ENCODE measurements at regions not wholly inside any gene's neighbourhood (a gene's known extent, or its start where the extent isn't known, plus 50 kb on each side); places are given as distances from the start of the nearest gene placed in this dataset.
"Not testable (repeated sequence)": the region's sequence is repeated elsewhere in the genome, so short reads cannot be mapped to it uniquely, and the experiment has no call there.

DNA sequence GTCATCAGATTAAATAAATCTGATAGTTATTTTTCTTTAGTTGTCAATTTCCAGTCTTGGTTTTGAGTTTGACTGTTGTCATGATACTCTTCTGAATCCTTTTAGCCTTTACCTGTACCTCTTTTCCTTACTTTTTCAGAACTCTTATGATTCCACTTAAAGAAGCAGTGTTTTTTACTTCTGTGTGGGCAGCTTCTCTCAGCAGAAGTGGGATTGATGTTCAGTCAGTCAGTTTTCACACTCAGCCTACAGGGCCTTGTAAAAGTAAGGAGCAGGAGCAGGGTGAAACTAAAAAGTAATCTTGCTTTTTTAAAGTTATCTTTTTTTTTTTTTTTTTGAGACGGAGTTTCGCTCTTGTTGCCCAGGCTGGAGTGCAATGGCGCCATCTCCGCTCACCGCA lies 75.1 kb downstream of the HAUS1 start:
- no peak for DNase-seq

DNA sequence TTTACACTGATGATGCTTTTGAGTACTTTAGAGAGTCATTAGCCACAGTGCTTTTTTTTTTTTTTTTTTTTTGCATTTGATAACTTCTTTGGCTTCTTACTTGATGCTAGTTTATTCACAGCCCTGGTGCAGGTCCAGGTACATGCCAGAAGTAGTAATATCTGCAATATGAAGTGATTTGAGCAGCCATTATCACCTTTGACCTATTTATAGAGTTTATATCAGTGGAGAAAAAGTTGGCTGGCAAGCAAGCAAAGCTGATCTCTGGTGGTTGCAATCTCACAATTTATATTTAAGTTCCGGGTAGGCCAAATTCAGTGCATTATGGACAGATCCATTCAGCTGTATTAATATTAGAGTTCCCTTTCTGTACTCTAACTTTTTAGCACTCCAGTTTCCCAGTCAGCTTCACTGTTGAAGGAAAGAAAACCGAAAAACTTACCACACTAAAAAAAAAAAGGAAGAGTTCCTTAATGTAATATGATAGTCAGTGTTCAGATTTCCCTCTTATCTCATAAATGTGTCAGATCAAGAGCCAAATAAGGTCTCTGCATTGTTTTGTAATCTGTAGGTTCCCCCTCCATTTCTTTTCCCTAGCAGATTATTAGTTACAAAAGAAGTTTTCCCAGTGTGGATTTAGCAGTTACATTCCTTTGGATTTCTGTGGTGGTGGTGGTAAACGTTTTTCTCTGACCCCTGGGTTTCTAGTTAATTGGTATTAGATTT lies 78.6 kb downstream of the HAUS1 start:
- DNase-seq, result no peak

DNA sequence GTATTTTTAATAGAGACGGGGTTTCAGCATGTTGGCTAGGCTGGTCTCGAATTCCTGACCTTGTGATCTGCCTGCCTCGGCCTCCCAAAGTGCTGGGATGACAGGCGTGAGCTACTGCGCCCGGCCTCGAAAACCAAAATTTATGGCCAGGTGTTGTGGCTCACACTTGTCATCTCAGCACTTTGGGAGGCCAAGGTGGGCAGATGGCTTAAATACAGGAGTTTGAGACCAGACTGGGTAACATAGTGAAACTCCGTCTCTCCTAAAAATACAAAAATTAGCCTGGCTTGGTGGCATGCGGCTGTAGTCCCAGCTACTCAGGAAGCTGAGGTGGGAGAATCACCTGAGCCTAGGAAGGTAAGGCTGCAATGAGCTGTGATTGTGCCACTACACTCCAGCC lies 80.1 kb downstream of the HAUS1 start:
- DNase-seq, result not testable (repeated sequence)

DNA sequence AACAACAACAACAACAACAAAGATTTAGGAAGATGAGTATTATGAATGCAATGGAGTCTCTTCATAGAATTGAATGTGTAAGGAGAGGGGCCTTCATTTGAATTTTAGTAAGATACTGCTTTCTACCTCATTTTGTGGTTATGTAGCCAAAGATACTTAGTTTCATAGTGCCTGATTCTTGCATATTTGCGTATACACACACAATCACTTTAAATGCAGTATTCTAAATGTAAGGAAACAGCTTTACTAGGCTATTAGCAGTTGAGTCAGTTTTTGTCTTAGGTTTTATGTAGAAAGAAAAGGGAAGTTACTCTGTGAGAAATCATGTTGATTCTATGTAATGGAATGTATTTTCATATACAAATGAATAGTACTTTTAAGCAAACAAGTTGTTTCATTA lies 80.5 kb downstream of the HAUS1 start:
- DNase-seq, result no peak

DNA sequence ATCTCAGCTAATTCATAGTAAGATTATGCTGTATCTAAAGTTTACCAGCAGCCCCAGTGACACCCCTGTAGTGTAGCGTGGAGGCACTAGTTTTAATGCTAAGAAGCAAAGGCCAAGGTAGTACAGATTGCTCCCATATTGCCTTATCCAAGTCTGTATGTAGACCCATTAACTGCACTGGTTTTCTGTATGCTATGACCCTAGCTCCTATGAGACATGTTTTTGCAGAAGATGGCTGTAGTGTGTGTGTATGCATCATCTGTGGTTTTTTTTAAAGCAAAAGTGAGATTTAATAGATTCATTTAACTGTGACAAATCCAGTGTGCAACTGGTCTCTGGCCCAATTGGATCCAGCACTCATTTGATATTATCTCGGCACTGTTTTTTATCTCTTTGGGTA lies 86.5 kb downstream of the HAUS1 start:
- no peak for DNase-seq

DNA sequence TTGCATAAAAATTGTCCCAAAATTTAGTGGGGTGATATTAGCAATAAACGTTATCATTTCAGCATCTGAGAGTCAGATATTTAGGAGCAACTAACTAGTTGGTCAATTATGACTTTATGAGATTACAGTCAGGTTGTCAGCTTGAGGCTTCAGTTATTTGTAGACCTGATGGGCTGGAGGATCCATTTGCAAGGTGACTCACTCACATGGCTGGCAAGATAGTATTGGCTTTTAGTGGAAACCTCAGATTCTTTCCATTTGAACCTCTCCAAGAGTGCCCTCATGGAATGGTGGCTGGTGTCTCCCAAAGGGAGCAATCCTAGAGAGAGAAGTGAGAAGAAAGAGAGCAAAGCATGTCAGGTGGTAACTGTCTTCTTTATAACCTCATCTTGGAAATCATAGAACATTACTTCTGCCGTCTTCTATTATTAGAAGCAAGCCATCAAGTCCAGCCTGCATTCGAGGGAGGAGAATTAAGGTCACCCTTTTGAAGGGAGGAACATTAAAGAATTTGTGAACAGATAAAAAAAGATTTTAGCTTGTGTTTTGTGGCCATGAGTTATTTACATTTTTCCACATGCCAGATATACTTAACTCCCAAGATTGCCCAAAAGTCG lies 92.5 kb downstream of the HAUS1 start:
- DNase-seq, result no peak

DNA sequence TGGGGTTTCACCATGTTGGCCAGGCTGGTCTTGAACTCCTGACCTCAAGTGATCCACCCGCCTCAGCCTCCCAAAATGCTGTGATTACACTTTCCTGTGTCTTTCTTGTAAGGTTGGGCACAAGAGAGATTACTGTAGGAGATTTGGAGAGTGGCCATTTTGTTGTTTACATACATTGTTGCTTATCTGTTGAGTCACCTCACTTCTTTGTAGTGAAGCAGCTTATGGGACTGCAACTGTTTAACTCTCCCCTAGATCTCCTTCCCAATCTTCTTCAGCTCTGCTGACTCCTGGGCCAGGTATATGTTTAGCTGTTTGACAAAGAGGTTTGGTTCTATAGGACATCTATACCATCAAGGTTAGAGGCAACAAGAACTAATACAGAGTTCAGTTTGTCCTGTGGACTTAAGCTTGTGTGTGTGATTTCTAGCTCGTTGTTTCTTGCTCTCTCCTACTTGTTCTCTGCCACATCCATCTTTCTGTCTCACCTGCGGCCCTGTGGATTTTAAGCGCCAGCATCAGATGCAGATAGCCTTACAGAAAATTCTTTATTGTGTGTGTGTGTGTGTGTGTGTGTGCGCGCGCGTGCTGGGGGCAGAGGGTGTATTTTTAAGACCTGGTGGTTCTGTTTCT lies 95.4 kb downstream of the HAUS1 start:
- no peak for DNase-seq

DNA sequence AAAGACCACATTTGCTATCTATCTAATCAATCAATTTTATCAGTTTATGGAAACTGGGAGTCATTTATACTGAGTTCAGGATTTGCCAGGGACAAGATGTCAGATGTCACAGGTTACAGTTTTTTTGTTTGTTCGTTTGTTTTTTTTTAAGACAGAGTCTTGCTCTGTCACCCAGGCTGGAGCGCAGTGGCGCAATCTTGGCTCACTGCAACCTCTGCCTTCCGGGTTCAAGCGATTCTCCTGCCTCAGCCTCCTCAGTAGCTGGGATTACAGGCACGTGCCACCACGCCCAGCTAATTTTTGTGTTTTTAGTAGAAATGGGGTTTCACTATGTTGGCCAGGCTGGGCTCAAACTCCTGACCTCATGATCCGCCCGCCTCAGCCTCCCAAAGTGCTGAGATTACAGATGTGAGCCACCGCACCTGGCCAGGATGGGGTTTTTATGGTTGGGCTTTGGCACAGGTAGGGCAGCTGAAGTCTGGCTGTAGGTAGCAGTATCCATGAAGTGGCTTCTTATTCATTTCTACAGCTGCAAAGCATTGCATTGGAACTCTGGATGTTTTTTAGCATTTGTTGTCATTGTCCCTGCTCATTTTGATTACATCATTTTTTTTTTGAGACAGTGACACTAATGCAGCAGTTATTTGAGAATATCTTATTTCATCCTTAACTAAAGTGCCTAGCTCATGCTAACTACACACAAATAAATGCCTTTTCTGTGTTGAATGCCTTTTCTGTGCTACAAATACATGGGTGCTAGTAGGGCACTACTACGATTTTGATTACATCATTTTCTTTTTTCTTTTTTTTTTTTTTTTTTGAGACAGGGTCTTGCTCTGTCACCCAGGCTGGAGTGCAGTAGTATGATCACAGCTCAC lies 96.2 kb downstream of the HAUS1 start:
- not testable (repeated sequence) for DNase-seq

DNA sequence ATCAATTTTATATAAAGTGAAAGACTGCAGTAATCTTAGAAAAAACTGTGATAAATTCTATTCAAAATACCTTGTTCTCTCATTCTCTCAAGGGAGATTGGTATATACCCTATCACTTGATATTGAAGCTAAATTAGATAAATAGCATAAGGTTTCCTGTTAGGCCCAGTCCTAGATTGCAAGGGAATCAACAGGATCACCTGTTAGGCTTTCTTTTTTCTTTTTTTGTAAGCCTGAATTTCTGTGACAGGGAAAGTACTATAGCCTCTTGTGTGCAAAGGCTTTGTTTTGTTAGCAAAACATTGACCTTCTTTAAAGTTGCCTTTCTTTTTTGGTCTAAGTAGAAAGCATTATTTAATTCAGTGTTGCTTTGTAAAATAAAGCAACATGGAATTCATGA lies 100.0 kb downstream of the HAUS1 start:
- no peak for DNase-seq

DNA sequence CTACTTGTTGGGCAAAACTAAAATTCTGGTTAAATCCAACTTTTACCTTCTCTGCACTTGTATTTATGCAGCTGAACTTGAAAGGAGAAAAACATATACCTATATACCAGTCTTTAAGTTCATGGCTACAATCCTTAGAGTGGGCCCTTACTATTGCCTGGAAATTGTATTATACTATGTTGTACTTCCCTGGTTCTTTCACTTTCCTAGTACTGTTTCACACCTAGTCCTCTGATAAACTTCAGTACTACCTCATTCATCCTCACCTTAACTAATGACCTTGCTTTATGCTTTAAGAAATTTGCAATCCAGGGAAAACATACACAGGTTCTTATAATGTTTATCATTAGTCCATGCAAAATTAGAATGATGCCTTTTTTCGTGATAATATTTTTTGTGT lies 103.8 kb downstream of the HAUS1 start:
- DNase-seq, result no peak

DNA sequence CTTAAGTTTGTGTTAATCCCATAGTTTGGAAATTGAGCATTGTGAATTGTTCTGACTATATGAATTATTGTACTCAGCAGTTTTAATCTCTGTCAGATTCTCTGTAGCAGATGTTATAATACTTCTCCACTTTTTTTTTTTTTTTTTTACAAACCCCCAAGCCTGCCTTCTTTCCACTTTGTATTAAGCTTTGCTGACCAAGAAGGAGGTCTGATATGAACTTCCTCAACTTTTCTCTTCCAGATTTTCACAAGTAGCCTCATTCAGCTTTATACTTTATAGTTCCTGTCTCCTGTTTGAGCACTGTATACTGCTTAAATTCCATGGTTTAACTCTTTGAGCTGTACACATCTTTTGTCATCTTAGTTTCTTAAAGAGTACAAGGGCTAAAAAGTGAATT lies 105.0 kb downstream of the HAUS1 start:
- no peak for DNase-seq

DNA sequence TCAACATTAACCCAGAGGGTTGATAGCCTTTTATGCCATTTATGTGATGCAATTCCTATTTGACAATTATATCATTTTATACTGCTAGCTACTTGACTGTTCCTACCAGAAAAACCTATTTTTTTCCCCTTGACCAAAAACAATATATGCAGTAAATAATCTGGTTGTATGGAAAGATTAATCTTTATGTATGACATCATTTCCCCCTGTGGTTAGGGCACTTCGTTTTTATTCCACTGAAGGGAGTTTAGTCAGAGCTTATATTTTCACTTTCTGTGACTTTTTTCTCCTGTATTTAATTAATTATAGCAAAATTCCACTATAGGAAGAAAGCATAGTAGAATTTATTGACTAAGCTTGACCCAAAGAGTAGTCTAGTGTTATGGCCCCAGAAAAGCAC lies 107.6 kb downstream of the HAUS1 start:
- no peak for DNase-seq

DNA sequence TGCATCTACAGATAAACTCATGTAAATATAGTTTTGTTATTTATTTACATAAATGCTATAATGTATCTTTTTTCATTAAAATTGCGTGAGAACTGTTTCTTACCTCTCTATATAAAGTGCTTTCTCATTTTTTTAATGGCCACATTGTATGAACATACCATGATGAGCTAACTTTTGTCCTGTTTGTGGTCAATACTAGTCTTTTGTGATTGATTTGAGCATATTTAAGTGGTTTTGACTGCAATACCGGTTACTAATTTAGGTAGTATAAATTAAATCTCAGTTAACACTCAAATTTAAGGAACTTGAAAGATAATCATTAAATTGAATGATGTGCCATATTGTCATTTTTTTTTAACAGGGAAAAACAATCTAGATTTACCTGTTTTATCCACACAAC lies 108.2 kb downstream of the HAUS1 start:
- no peak for DNase-seq

DNA sequence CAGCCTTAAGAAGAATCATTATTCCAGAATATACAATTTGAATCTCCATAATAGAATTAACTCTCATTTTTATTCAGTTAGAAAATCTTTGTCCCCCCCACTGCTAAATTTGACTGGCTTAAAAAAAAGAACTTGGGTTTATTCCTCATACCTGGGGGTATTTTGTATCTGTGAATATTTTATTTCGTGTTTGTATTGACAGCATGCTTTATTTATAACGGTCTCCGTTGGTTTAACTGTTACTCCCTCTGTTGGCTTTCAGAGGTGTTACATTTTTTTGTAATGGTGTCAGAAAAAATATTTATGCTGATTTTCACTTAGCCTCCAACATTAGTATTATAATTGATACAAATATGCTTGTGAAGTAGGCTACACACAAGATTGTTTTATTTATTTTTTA lies 109.1 kb downstream of the HAUS1 start:
- DNase-seq, result no peak

DNA sequence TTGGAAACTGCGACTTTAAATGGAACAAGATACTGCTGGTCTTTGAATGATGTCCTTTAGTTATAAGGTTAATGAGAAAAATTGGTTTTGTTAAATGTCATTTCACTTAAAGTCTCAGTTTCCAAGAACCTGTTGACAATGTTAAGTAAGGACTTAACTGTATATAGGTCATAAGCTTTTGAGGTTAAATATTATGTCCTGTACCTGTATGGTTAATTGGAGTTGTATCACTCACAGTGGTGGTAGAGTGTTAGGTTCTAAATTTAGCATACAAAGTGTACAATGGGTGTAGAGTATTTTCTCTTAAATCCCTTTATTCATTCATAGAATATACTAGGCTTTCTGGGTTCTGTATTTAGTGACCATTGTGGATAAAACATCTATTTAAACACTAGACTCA lies 110.2 kb downstream of the HAUS1 start:
- no peak for DNase-seq

DNA sequence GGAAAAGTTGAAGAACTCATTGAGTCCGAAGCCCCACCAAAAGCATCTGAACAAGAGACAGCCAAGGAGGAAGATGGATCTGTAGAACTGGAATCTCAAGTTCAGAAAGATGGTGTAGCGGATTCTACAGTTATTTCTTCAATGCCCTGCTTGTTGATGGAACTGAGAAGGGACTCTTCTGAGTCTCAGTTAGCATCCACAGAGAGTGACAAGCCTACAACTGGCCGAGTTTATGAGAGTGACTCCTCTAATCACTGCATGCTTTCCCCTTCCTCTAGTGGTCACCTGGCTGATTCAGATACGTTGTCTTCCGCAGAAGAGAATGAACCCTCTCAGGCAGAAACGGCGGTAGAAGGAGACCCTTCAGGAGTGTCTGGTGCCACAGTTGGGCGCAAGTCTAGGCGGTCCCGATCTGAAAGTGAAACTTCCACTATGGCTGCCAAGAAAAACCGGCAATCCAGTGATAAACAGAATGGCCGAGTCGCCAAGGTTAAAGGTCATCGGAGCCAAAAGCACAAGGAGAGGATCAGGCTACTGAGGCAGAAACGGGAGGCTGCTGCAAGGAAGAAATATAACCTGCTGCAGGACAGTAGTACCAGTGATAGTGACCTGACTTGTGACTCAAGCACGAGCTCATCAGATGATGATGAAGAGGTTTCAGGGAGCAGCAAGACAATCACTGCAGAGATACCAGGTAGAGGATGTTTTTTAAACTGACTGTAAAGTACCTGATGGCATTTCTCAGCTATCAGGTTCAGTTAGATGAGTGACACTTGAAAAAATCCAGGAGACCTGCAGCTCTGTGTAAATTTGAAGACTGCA lies 111.9 kb downstream of the HAUS1 start:
- no peak for DNase-seq

DNA sequence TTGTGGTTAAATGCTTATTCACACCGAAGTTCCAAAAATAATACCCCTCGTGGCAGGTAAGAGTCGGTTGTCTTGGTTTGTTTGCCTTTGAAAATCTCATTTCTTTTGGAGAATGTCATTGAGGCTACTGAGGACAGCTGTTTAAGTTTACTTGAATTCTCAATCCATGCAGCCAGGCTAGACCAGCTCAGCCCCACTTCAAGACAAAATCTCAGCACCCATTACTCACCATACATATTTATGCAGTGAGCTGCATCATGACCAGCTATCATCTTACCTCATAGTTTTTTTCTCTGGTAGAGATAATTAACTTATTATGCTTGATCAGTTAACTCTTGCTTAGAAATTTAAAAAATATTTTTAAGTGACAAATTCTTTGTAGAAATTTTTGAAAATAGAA lies 115.9 kb downstream of the HAUS1 start:
- no peak for DNase-seq

DNA sequence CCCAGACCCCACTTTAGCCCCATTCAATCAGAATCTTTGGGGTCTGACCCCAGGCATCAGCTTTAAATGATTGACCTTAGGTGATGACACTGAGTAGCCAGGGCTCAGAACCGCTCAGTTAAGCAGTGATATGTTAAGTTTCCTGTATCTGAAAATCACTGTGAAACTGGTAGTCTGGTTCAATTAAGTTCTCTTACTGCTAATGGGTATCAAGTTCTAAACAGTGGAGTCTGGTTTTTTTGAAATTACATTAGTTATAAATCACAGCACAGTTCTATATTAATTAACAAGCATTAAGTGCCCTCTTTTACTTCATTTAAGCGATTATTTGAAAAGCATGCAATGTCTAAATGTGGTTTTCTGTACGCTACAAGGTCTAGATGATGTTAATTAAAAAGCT lies 117.9 kb downstream of the HAUS1 start:
- no peak for DNase-seq

DNA sequence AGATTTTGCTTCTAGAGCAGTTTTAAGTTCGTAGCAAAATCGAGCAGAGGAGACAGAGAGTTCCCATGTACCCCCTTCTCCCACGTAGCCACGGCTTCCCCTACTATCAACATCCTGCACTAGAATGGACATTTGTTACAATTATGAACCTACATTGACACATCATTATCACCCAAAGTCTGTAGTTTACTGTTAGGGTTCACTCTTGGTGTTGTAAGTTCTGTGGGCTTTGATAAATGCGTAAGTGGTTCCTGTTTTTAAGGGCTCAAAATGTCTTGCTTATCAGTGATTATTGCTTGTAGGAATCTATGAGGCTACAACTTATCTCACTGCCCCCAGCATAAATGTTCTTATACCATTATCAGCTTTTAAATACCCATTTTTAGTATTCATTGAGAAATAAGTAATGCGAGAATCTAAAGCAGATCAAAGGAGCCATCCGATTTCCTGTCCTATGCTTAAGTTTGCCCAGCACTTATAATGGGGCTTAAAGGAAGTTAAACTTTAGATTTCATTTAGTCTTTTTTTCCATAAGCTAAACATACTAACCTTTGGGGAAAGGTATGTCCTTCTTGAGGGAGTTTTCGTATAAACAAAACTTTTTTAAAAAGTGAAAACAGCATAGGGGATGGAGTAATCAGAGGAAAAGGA lies 118.7 kb downstream of the HAUS1 start:
- no peak for DNase-seq

DNA sequence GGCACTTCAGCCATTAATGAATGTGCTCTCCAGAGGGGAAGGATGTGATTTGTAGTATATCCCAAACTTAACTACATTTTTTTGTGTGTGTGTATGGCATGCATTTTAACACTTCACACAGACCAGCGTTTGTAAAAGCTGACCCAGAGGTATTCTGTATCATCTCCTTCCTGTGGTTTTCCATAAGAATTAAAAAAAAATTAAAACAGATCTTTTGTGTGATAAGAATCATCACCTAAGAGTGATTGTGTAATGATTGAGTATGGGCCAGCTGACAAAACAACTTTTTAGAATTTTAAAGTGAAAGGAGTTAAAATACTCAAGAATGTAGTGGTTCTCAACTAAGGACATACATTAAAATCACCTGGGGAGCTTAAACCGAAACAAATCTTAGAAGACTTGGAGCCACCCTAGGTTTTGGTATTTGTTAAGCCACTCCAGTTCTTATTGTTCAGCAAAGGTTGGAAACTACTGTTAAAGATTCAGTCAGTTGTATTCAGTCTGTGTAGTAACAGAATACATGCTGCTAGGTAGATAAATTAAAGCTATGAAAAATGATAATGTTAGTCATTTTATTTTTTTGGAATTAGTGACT lies 120.1 kb downstream of the HAUS1 start:
- DNase-seq, result no peak

DNA sequence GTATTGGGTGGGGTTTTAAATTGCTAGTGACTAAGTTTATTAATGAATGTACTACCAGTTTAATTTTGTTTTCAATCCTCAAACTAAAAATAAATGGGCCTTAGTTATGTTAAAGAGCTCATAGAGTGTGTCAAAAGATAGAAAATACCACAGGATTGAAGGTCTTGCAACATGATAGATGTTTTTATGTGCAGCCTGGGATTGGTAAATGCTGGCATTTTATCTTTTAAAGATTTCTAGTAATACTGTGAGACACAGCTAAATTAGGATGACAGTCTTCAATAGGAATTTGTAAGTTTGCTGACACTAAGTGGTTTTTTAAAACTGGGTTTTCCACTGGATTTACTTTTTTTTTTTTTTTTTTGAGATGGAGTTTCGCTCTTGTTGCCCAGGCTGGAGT lies 122.3 kb downstream of the HAUS1 start:
- no peak for DNase-seq

DNA sequence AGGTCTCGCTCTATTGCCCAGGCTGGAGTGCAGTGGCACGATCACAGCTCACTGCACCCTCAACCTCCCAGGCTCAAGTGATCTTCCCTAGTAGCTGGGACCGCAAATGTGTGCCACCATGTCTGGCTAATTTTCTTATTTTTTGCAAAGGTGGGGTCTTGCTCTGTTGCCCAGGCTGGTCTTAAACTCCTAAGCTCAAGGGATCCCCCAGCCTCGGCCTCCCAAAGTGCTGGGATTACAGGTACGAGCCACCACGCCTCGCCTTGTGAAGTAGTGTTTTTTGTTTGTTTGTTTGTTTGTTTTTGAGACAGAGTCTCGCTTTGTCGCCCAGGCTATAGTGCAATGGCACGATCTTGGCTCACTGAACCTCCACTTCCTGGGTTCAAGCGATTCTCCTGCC lies 125.5 kb downstream of the HAUS1 start:
- not testable (repeated sequence) for DNase-seq

Data from right forelimb (tissue), 1 donor.